Thyroid gland (tissue), 4 donors: ENCODE measurements at regions not wholly inside any gene's neighbourhood (a gene's known extent, or its start where the extent isn't known, plus 50 kb on each side); places are given as distances from the start of the nearest gene placed in this dataset.

Source experiments
- DNase-seq, 2 donors: peaks; one replicate each; pipeline ENCODE4 v3.0.0-alpha.2; 2019
- H3K27ac ChIP-seq, 3 donors: fragments of 200-600 bp; sonication (generic); 1 replicate in 2 of 3; 2 replicates in 1 of 3; pipeline ENCODE4 v1.5.1; 2016 to 2019; ENCODE audit warnings: mild to moderate bottlenecking in 1 of 3, moderate library complexity in 1 of 3
- H3K27me3 ChIP-seq: fragments of 200-600 bp; sonication (generic); one replicate; pipeline ENCODE4 v1.5.1; 2019
- H3K36me3 ChIP-seq, 2 donors: fragments of 200-600 bp; sonication (generic); one replicate each; pipeline ENCODE4 v1.5.1; 2016 to 2019
- H3K4me1 ChIP-seq, 2 donors: fragments of 200-600 bp; sonication (generic); one replicate each; pipeline ENCODE4 v1.5.1; 2017 to 2019
- H3K4me3 ChIP-seq, 3 donors: fragments of 200-600 bp; sonication (generic); replicated peaks in 1 of 3; 1 replicate in 2 of 3; 2 replicates in 1 of 3; pipeline ENCODE4 v1.5.1; 2016; ENCODE audit warnings: mild to moderate bottlenecking in 1 of 3
- H3K9me3 ChIP-seq: fragments of 200-600 bp; sonication (generic); one replicate; pipeline ENCODE4 v1.5.1; 2017
- POLR2A ChIP-seq, 2 donors: fragments of 450-650 bp; IDR thresholded peaks; one replicate each; pipeline ENCODE4 v1.6.1; 2017; ENCODE audit warnings: antibody characterized with exemption in 2 of 2, mild to moderate bottlenecking in 2 of 2, moderate library complexity in 1 of 2
- WGBS, 2 donors: methylation state at CpG; one replicate each; pipeline ENCODE4 v1.1.5; 2017; 5-methylcytosine and 5-hydroxymethylcytosine counted together
- intact Hi-C: fragments of 100-400 bp; cut with DNase I; formaldehyde crosslinking; loops from one replicate; pipeline ENCODE4 v1.15.1; 2023
- TF ChIP-seq, protein P1 (sequence below), 6 experiments: fragments of 200-600 bp in 3 of 6; fragments of 450-650 bp in 3 of 6; sonication (generic) in 3 of 6; IDR thresholded peaks; one replicate each; pipeline ENCODE4 v1.5.1; 2016 to 2019; ENCODE audit warnings: antibody characterized with exemption in 6 of 6, mild to moderate bottlenecking in 2 of 6, inconsistent platforms in 1 of 6, moderate library complexity in 1 of 6

DNA sequence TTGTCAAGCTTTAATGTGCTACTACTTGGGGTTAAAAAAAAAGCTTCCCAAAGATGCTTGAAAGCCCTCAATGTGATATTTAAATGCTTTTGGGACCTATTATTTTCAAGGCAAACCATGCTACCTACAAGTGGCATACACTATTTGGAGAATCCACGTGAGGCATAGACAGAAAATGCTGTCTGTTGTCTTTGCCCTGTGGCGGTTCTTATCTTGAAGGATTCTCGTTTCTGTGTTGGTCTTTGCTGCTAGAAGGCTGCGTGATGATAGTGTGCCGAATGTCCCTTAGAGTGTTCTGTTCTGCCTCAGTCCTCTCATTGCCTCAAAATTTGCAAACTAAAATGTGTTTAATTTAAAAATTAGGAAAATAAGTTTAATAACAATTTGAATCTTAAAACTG is 356.2 kb upstream of the RARB start:
- no peak overlapping the region for H3K27ac ChIP-seq
- TF ChIP-seq POLR2A (IDR thresholded peaks at IDR 0.05): no peak
- TF ChIP-seq, protein P1, sequence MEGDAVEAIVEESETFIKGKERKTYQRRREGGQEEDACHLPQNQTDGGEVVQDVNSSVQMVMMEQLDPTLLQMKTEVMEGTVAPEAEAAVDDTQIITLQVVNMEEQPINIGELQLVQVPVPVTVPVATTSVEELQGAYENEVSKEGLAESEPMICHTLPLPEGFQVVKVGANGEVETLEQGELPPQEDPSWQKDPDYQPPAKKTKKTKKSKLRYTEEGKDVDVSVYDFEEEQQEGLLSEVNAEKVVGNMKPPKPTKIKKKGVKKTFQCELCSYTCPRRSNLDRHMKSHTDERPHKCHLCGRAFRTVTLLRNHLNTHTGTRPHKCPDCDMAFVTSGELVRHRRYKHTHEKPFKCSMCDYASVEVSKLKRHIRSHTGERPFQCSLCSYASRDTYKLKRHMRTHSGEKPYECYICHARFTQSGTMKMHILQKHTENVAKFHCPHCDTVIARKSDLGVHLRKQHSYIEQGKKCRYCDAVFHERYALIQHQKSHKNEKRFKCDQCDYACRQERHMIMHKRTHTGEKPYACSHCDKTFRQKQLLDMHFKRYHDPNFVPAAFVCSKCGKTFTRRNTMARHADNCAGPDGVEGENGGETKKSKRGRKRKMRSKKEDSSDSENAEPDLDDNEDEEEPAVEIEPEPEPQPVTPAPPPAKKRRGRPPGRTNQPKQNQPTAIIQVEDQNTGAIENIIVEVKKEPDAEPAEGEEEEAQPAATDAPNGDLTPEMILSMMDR (IDR thresholded peaks at IDR 0.05): no peak
- H3K36me3 ChIP-seq: no peaks in the 10 kb centered on the region
- WGBS, 2 donors: 91 to 93% methylated on average over 5 of the region's 5 CpGs
- intact Hi-C loops: no loop called here
- no peak overlapping the region for H3K4me3 ChIP-seq
- no peaks in the 10 kb centered on the region for H3K4me1 ChIP-seq
- DNase-seq: no peak
- H3K9me3 ChIP-seq: no peaks in the 10 kb centered on the region
- no peaks in the 10 kb centered on the region for H3K27me3 ChIP-seq

DNA sequence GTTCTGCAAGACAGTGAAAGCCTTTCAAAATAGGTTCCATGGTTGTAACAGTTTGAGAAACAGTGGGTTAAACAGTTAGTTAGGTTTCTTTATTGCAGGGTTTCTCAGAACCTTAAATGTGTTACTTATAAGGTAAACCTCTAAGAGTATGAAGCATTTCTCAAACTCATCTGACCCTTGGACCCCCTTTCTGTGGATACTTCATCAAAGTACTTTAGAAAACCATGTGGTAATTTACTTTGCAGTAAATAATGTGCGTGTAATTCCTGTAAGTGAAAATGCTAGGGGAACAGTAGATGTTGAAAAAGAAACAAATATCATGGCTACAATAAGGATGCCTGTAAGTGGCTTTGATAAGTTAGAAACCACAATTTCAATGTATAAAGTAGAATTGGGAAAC is 354.6 kb upstream of the RARB start:
- H3K4me3 ChIP-seq: no peak overlapping the region
- no peak for DNase-seq
- no peaks in the 10 kb centered on the region for H3K9me3 ChIP-seq
- no peaks in the 10 kb centered on the region for H3K36me3 ChIP-seq
- H3K4me1 ChIP-seq: no peaks in the 10 kb centered on the region
- TF ChIP-seq, protein P1 (IDR thresholded peaks at IDR 0.05): no peak
- TF ChIP-seq POLR2A (IDR thresholded peaks at IDR 0.05): no peak
- H3K27ac ChIP-seq: no peak overlapping the region
- no peaks in the 10 kb centered on the region for H3K27me3 ChIP-seq
- intact Hi-C loops: no loop called here
- 91 to 100% methylated on average over 1 of the region's 1 CpG for WGBS, 2 donors

DNA sequence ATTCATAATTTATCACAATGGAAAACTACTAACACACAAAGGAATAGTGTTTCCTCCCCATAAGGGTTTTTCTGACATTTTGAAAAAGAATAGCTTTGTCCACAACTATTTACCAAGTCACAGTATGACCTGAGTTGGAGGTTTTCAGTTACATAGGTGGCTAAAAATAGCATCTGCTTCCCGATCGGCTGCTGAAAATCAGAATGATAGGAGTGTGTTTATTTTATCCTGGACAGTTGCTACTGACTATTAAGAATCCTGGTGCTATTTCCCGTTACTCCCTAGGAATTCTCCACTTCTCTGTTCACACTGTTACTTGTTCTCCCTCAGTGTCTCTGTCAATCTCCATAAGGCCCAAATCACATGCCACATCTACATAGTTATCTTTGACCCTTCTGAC is 353.9 kb upstream of the RARB start:
- H3K27ac ChIP-seq: no peak overlapping the region
- intact Hi-C loops: no loop called here
- no peak for DNase-seq
- TF ChIP-seq POLR2A (IDR thresholded peaks at IDR 0.05): no peak
- TF ChIP-seq, protein P1 (IDR thresholded peaks at IDR 0.05): no peak
- WGBS, 2 donors: 36 to 59% methylated on average over 3 of the region's 3 CpGs
- H3K4me3 ChIP-seq: no peak overlapping the region
- H3K4me1 ChIP-seq: no peaks in the 10 kb centered on the region
- no peaks in the 10 kb centered on the region for H3K9me3 ChIP-seq
- no peaks in the 10 kb centered on the region for H3K36me3 ChIP-seq
- H3K27me3 ChIP-seq: no peaks in the 10 kb centered on the region

DNA sequence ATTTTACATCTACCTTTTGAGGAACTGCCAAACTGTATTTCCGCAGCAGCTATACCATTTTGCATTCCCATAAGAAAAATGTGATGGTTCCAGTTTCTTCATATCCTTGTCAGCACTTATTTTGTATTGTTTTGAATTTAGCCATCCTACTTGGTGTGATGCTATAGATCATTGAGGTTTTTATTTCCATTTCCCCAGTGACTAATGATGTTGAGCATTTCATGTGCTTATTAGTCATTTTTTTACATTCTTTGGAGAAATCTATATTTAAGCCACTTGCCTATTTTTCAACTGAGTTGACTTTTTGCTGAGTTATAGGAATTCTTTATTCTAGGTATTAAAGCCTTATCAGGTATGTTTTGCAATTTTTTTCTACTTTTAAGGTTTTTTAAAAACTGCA is 347.6 kb upstream of the RARB start:
- Histone ChIP-seq H3K27ac (no peak overlapping the region), H3K27me3 (no peaks in the 10 kb centered on the region), H3K36me3 (no peaks in the 10 kb centered on the region), H3K4me3 (no peak overlapping the region), H3K9me3 (no peaks in the 10 kb centered on the region), H3K4me1 (no peaks in the 10 kb centered on the region)
- DNase-seq: no peak
- intact Hi-C loops: no loop called here
- WGBS, 2 donors: 96 to 98% methylated on average over 1 of the region's 1 CpG
- TF ChIP-seq, protein P1 (IDR thresholded peaks at IDR 0.05): no peak
- TF ChIP-seq POLR2A (IDR thresholded peaks at IDR 0.05): no peak

DNA sequence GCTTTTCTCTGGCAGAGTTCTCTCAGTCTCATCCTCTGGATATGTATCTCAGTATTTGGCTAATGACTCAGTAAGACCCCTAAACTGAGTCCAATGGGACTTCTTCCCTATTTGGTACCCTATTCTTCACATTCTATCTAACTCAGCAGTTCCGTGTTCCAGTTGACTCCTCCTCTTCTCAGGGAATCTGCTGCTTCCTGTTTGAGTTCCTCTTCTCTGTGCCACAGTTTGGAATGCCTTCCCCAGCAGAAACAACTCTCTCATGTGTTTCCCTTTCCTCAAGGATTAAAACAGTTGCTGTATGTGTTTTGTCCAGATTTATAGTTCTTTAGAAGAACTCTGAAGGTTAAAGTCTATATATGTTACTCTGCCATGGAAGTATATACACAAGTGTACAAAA is 344.0 kb upstream of the RARB start:
- TF ChIP-seq, protein P1 (IDR thresholded peaks at IDR 0.05): no peak
- TF ChIP-seq POLR2A (IDR thresholded peaks at IDR 0.05): no peak
- WGBS, 2 donors: 59 to 65% methylated on average over 1 of the region's 1 CpG
- no peak overlapping the region for H3K4me3 ChIP-seq

More for the DNA sequence above, 344.0 kb upstream of the RARB start:
- no peak for DNase-seq
- Histone ChIP-seq H3K27me3 (no peaks in the 10 kb centered on the region), H3K9me3 (no peaks in the 10 kb centered on the region), H3K4me1 (no peaks in the 10 kb centered on the region), H3K36me3 (no peaks in the 10 kb centered on the region), H3K27ac (no peak overlapping the region)
- intact Hi-C loops: no loop called here
